ENCODE measurements at regions not wholly inside any gene's neighbourhood (a gene's known extent, or its start where the extent isn't known, plus 50 kb on each side); places are given as distances from the start of the nearest gene placed in this dataset.

GRCh38 chr9:110141227-110141793 lies 66.6 kb downstream of the C9orf152 start:
- H3K4me3 Mint-ChIP-seq = no peak overlapping the region
- ATAC-seq (replicated peaks in 1 of 4) (no peak), DNase-seq (no peak)
- H3K27me3 Mint-ChIP-seq = no peaks in the 10 kb centered on the region
- H3K9me3 Mint-ChIP-seq = no peaks in the 10 kb centered on the region
- no peak overlapping the region for H3K27ac Mint-ChIP-seq
- ChIA-PET POLR2A (no interaction called here), CTCF (no interaction called here)
- H3K36me3 Mint-ChIP-seq = peaks cover 20% of the 10 kb centered on the region
- Histone ChIP-seq H3K9me3 (no peaks in the 10 kb centered on the region), H3K27me3 (replicated peaks in 1 of 2; ENCODE audit: control insufficient read depth in 2 of 2, extremely low read depth in 1 of 2, insufficient read depth in 2 of 2, low read length in 1 of 2) (no peaks in the 10 kb centered on the region), H3K4me1 (ENCODE audit: control insufficient read depth in 1 of 2, extremely low read depth in 1 of 2, insufficient read depth in 2 of 2, low read length in 2 of 2) (peaks cover 9% of the 10 kb centered on the region in 2 experiments), H3K36me3 (ENCODE audit: control insufficient read depth in 2 of 2, extremely low read depth in 1 of 2, insufficient read depth in 1 of 2, low read length in 1 of 2) (peaks cover under 1 to 8% of the 10 kb centered on the region in 2 donors), H3K27ac (ENCODE audit: low read length) (no peak overlapping the region), H3K4me3 (ENCODE audit: control insufficient read depth in 1 of 2, extremely low read depth in 1 of 2, low read length in 1 of 2) (no peak overlapping the region)
- 94% methylated on average over 2 of the region's 7 CpGs for WGBS (ENCODE audit: insufficient coverage)
- H3K4me1 Mint-ChIP-seq = peaks cover 16 to 30% (median 22%) of the 10 kb centered on the region in 3 donors

GRCh38 chr9:110142253-110142652 lies 65.7 kb downstream of the C9orf152 start:
- Mint-ChIP-seq H3K36me3 (peaks cover 14% of the 10 kb centered on the region), H3K27me3 (no peaks in the 10 kb centered on the region), H3K4me3 (no peak overlapping the region), H3K4me1 (peaks cover 16 to 37% (median 22%) of the 10 kb centered on the region in 3 donors), H3K27ac (no peak overlapping the region), H3K9me3 (no peaks in the 10 kb centered on the region)
- no peak overlapping the region for H3K4me3 ChIP-seq (ENCODE audit: control insufficient read depth in 1 of 2, extremely low read depth in 1 of 2, low read length in 1 of 2)
- H3K27ac ChIP-seq (ENCODE audit: low read length) = no peak overlapping the region
- WGBS (ENCODE audit: insufficient coverage) = no CpG with 5 or more reads among the region's 3 CpGs
- ATAC-seq (replicated peaks in 1 of 4) (no peak), DNase-seq (no peak)
- H3K27me3 ChIP-seq (replicated peaks in 1 of 2; ENCODE audit: control insufficient read depth in 2 of 2, extremely low read depth in 1 of 2, insufficient read depth in 2 of 2, low read length in 1 of 2) = no peaks in the 10 kb centered on the region
- H3K9me3 ChIP-seq = no peaks in the 10 kb centered on the region
- peaks cover 9% of the 10 kb centered on the region in 2 experiments for H3K4me1 ChIP-seq (ENCODE audit: control insufficient read depth in 1 of 2, extremely low read depth in 1 of 2, insufficient read depth in 2 of 2, low read length in 2 of 2)
- POLR2A ChIA-PET = no interaction called here
- H3K36me3 ChIP-seq (ENCODE audit: control insufficient read depth in 2 of 2, extremely low read depth in 1 of 2, insufficient read depth in 1 of 2, low read length in 1 of 2) = peaks cover 0 to 4% of the 10 kb centered on the region in 2 donors
- CTCF ChIA-PET = interaction anchor here in 1 of 2 donors (0.5 to 0.7 kb wide), 2 partner anchors 180 to 687 kb away, joined by 5 read pairs; no protein-coding TSS in a partner anchor

- Histone ChIP-seq H3K4me1 (ENCODE audit: control insufficient read depth in 1 of 2, extremely low read depth in 1 of 2, insufficient read depth in 2 of 2, low read length in 2 of 2) (peaks cover 11 to 13% of the 10 kb centered on the region in 2 experiments), H3K36me3 (ENCODE audit: control insufficient read depth in 2 of 2, extremely low read depth in 1 of 2, insufficient read depth in 1 of 2, low read length in 1 of 2) (no peaks in the 10 kb centered on the region), H3K4me3 (ENCODE audit: control insufficient read depth in 1 of 2, extremely low read depth in 1 of 2, low read length in 1 of 2) (no peak overlapping the region), H3K27ac (ENCODE audit: low read length) (peak overlapping the region; percentile 49), H3K9me3 (no peaks in the 10 kb centered on the region), H3K27me3 (replicated peaks in 1 of 2; ENCODE audit: control insufficient read depth in 2 of 2, extremely low read depth in 1 of 2, insufficient read depth in 2 of 2, low read length in 1 of 2) (no peaks in the 10 kb centered on the region)
- ChIA-PET POLR2A (interaction anchor here in 1 of 2 donors (0.6 kb wide), 1 partner anchor 9 kb away, joined by 15 read pairs; no protein-coding TSS in a partner anchor), CTCF (interaction anchor here in 1 of 2 donors (0.7 kb wide), 1 partner anchor 74 kb away, joined by 4 read pairs; no protein-coding TSS in a partner anchor)
- Mint-ChIP-seq H3K27ac (peak overlapping the region; percentile 66 to 84), H3K4me3 (no peak overlapping the region), H3K36me3 (peaks cover 14% of the 10 kb centered on the region), H3K27me3 (no peaks in the 10 kb centered on the region), H3K4me1 (peaks cover 23 to 44% (median 24%) of the 10 kb centered on the region in 3 donors), H3K9me3 (no peaks in the 10 kb centered on the region)
- no peak for ATAC-seq (replicated peaks in 1 of 4)
- no peak for DNase-seq
- WGBS (ENCODE audit: insufficient coverage) = 90% methylated on average over 3 of the region's 3 CpGs
These were observed 65.0 kb downstream of the C9orf152 start for GRCh38 chr9:110142868-110143481.

GRCh38 chr9:110143485-110143884 lies 64.5 kb downstream of the C9orf152 start:
- ChIA-PET POLR2A (no interaction called here), CTCF (interaction anchor here (0.6 to 0.7 kb wide), 2 partner anchors 11 to 74 kb away, joined by 3 to 4 read pairs; no protein-coding TSS in a partner anchor)
- Mint-ChIP-seq H3K36me3 (peaks cover 11% of the 10 kb centered on the region), H3K9me3 (no peaks in the 10 kb centered on the region), H3K4me1 (peaks cover 28 to 49% (median 29%) of the 10 kb centered on the region in 3 donors), H3K27ac (peak overlapping the region; percentile 66 to 84), H3K27me3 (no peaks in the 10 kb centered on the region), H3K4me3 (no peak overlapping the region)
- peaks cover 11 to 13% of the 10 kb centered on the region in 2 experiments for H3K4me1 ChIP-seq (ENCODE audit: control insufficient read depth in 1 of 2, extremely low read depth in 1 of 2, insufficient read depth in 2 of 2, low read length in 2 of 2)
- H3K4me3 ChIP-seq (ENCODE audit: control insufficient read depth in 1 of 2, extremely low read depth in 1 of 2, low read length in 1 of 2) = no peak overlapping the region
- no peak for DNase-seq
- no peaks in the 10 kb centered on the region for H3K27me3 ChIP-seq (replicated peaks in 1 of 2; ENCODE audit: control insufficient read depth in 2 of 2, extremely low read depth in 1 of 2, insufficient read depth in 2 of 2, low read length in 1 of 2)
- no CpG with 5 or more reads among the region's 1 CpG for WGBS (ENCODE audit: insufficient coverage)
- no peaks in the 10 kb centered on the region for H3K36me3 ChIP-seq (ENCODE audit: control insufficient read depth in 2 of 2, extremely low read depth in 1 of 2, insufficient read depth in 1 of 2, low read length in 1 of 2)
- peak in 1 of 4 experiments; percentile 20 for ATAC-seq (replicated peaks in 1 of 4)
- peak overlapping the region; percentile 49 for H3K27ac ChIP-seq (ENCODE audit: low read length)
- no peaks in the 10 kb centered on the region for H3K9me3 ChIP-seq

- peak overlapping the region; percentile 49 for H3K27ac ChIP-seq (ENCODE audit: low read length)
- 17% methylated on average over 1 of the region's 2 CpGs for WGBS (ENCODE audit: insufficient coverage)
- Mint-ChIP-seq H3K27ac (peak overlapping the region; percentile 66 to 84), H3K4me3 (no peak overlapping the region), H3K36me3 (peaks cover 9% of the 10 kb centered on the region), H3K4me1 (peaks cover 34 to 55% (median 35%) of the 10 kb centered on the region in 3 donors), H3K9me3 (no peaks in the 10 kb centered on the region), H3K27me3 (no peaks in the 10 kb centered on the region)
- peaks cover 13 to 17% of the 10 kb centered on the region in 2 experiments for H3K4me1 ChIP-seq (ENCODE audit: control insufficient read depth in 1 of 2, extremely low read depth in 1 of 2, insufficient read depth in 2 of 2, low read length in 2 of 2)
- no peak overlapping the region for H3K4me3 ChIP-seq (ENCODE audit: control insufficient read depth in 1 of 2, extremely low read depth in 1 of 2, low read length in 1 of 2)
- ChIA-PET CTCF (interaction anchor here (0.6 kb wide), 2 partner anchors 12 to 29 kb away, joined by 3 read pairs; no protein-coding TSS in a partner anchor), POLR2A (interaction anchor here in 1 of 2 donors (0.6 kb wide), 1 partner anchor 120 kb away, joined by 3 read pairs; no protein-coding TSS in a partner anchor)
- H3K36me3 ChIP-seq (ENCODE audit: control insufficient read depth in 2 of 2, extremely low read depth in 1 of 2, insufficient read depth in 1 of 2, low read length in 1 of 2) = no peaks in the 10 kb centered on the region
- DNase-seq = peak in 15 of 35 experiments; percentile 4 to 58 (median 18)
- H3K27me3 ChIP-seq (replicated peaks in 1 of 2; ENCODE audit: control insufficient read depth in 2 of 2, extremely low read depth in 1 of 2, insufficient read depth in 2 of 2, low read length in 1 of 2) = no peaks in the 10 kb centered on the region
- no peaks in the 10 kb centered on the region for H3K9me3 ChIP-seq
- peak; percentile 55 to 90 (median 65) for ATAC-seq (replicated peaks in 1 of 4)
These were observed 63.9 kb downstream of the C9orf152 start for GRCh38 chr9:110143950-110144545.

GRCh38 chr9:110146373-110146772 lies 61.6 kb downstream of the C9orf152 start:
- H3K4me1 Mint-ChIP-seq = peaks cover 57 to 76% (median 58%) of the 10 kb centered on the region in 3 donors
- Histone ChIP-seq H3K9me3 (no peaks in the 10 kb centered on the region), H3K4me3 (ENCODE audit: control insufficient read depth in 1 of 2, extremely low read depth in 1 of 2, low read length in 1 of 2) (no peak overlapping the region), H3K27ac (ENCODE audit: low read length) (no peak overlapping the region), H3K4me1 (ENCODE audit: control insufficient read depth in 1 of 2, extremely low read depth in 1 of 2, insufficient read depth in 2 of 2, low read length in 2 of 2) (peaks cover 19 to 32% of the 10 kb centered on the region in 2 experiments), H3K36me3 (ENCODE audit: control insufficient read depth in 2 of 2, extremely low read depth in 1 of 2, insufficient read depth in 1 of 2, low read length in 1 of 2) (no peaks in the 10 kb centered on the region), H3K27me3 (replicated peaks in 1 of 2; ENCODE audit: control insufficient read depth in 2 of 2, extremely low read depth in 1 of 2, insufficient read depth in 2 of 2, low read length in 1 of 2) (no peaks in the 10 kb centered on the region)
- ChIA-PET POLR2A (no interaction called here), CTCF (no interaction called here)
- no peak for DNase-seq
- ATAC-seq (replicated peaks in 1 of 4) = no peak
- H3K27me3 Mint-ChIP-seq = no peaks in the 10 kb centered on the region
- H3K4me3 Mint-ChIP-seq = no peak overlapping the region
- peaks cover 0 to 6% (median 0%) of the 10 kb centered on the region in 3 donors for H3K9me3 Mint-ChIP-seq
- no CpG with 5 or more reads among the region's 1 CpG for WGBS (ENCODE audit: insufficient coverage)
- H3K27ac Mint-ChIP-seq = peak overlapping the region; percentile 48 to 49
- H3K36me3 Mint-ChIP-seq = peaks cover 10% of the 10 kb centered on the region
